K562 (cell line): ENCODE measurements at regions not wholly inside any gene's neighbourhood (a gene's known extent, or its start where the extent isn't known, plus 50 kb on each side); places are given as distances from the start of the nearest gene placed in this dataset.

ENCODE experiments used
- ARID2 ChIP-seq: fragments of 450-650 bp; IDR thresholded peaks from 2 replicates; pipeline ENCODE4 v1.6.1; 2017; ENCODE audit warnings: antibody characterized with exemption, mild to moderate bottlenecking
- CC2D1A ChIP-seq: fragments of 450-650 bp; IDR thresholded peaks from 2 replicates; pipeline ENCODE4 v1.6.1; 2017; ENCODE audit warnings: mild to moderate bottlenecking
- DIDO1 ChIP-seq: fragments of 450-650 bp; IDR thresholded peaks from 2 replicates; pipeline ENCODE4 v1.6.1; 2016; ENCODE audit warnings: low read depth, missing biosample characterization, missing genetic modification characterization
- MAZ ChIP-seq, 2 experiments: fragments of 450-650 bp in 1 of 2; sonication (generic) in 1 of 2; formaldehyde crosslinking; IDR thresholded peaks in 1 of 2; conservative IDR thresholded peaks in 1 of 2; 2 replicates each; pipeline versions ENCODE4 v1.4.0 to v1.5.0; 2020; ENCODE audit warnings: mild to moderate bottlenecking in 1 of 2, missing genetic modification reagents in 1 of 2
- NR3C1 ChIP-seq: sonication (generic); formaldehyde crosslinking; IDR thresholded peaks from 2 replicates; pipeline ENCODE4 v1.8.1; 2022; ENCODE audit warnings: missing genetic modification reagents
- RAD21 ChIP-seq, 2 experiments: fragments of 250-450 bp in 1 of 2; fragments of 450-650 bp in 1 of 2; sonication (Bioruptor Pico) in 1 of 2; formaldehyde crosslinking in 1 of 2; IDR thresholded peaks in 1 of 2; conservative IDR thresholded peaks in 1 of 2; 2 replicates each; pipeline versions ENCODE4 v1.4.0 to v1.8.0; 2020 to 2022; ENCODE audit warnings: mild to moderate bottlenecking in 2 of 2, moderate library complexity in 1 of 2
- SMC3 ChIP-seq: conservative IDR thresholded peaks from 2 replicates; pipeline ENCODE4 v1.6.1; 2011; ENCODE audit warnings: low read depth, low read length, improper control_type of control experiment; ENCODE audit not compliant: insufficient read depth
- TF ChIP-seq, protein P1 (sequence below), 2 experiments: fragments of 450-650 bp; formaldehyde crosslinking in 1 of 2; IDR thresholded peaks; 2 replicates each; pipeline versions ENCODE4 v1.4.0 to v1.6.1; 2014 to 2020; ENCODE audit warnings: mild to moderate bottlenecking in 2 of 2, borderline replicate concordance in 1 of 2, low read depth in 1 of 2
- TF ChIP-seq, protein P2 (sequence below): sonication (generic); formaldehyde crosslinking; IDR thresholded peaks from 2 replicates; pipeline ENCODE4 v1.8.1; 2023; ENCODE audit warnings: mild to moderate bottlenecking, missing genetic modification reagents
- TF ChIP-seq, protein P3 (sequence below): fragments of 200-800 bp; sonication (Bioruptor generic); IDR thresholded peaks from 2 replicates; pipeline ENCODE4 v1.6.1; 2017; ENCODE audit warnings: missing genetic modification characterization, missing compliant biosample characterization

DNA sequence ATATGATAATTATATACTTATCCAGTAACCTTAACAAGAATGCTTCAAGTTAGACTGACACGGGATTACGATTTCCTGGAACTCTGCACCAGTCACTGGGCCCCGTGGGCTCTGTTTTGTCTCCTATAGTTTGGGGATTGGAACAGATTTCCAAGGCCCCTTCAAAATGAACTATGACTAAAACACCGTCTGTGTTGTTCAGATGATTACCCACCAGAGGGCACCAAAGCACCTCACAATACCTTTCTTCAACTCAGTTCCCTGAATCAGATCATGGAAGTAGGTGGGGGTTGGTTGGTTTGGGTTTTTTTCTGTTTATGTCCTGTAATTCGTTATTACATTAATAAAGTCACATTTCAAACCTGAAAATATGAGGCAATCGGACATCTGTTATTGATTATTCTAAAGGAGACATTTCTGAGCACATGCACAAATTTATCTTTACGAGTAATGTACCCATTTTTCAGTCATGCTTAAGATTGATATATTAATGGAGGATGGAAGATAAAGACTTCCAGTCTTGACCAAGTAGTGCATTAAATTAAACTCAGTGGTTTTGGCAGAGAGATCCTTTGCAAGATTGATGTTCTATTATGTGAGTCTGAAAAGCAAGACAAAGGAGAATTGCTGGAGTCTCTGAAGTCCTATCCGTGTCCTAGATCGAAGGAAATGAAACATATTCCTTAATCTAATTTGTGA lies 112.0 kb upstream of the COL21A1 start (continued):
- TF ChIP-seq CC2D1A (peak; percentile 22; the same call in 1 of the 2 replicates), ARID2 (0 out of 2 replicates have a peak, but pooled peaks have one; percentile 67), RAD21 (CRISPR knock-in tag; conservative IDR thresholded peaks at IDR 0.05 in 1 of 2, IDR thresholded peaks at IDR 0.05 in 1 of 2) (peak; percentile 93 to 96), SMC3 (peak; percentile 92), MAZ (CRISPR knock-in tag; conservative IDR thresholded peaks at IDR 0.05 in 1 of 2, IDR thresholded peaks at IDR 0.05 in 1 of 2) (peak in 1 of 2 experiments; percentile 57; a peak in 2 of 4 replicates), DIDO1 (tag) (no peak), NR3C1 (CRISPR knock-in tag) (no peak)
- TF ChIP-seq, protein P1, sequence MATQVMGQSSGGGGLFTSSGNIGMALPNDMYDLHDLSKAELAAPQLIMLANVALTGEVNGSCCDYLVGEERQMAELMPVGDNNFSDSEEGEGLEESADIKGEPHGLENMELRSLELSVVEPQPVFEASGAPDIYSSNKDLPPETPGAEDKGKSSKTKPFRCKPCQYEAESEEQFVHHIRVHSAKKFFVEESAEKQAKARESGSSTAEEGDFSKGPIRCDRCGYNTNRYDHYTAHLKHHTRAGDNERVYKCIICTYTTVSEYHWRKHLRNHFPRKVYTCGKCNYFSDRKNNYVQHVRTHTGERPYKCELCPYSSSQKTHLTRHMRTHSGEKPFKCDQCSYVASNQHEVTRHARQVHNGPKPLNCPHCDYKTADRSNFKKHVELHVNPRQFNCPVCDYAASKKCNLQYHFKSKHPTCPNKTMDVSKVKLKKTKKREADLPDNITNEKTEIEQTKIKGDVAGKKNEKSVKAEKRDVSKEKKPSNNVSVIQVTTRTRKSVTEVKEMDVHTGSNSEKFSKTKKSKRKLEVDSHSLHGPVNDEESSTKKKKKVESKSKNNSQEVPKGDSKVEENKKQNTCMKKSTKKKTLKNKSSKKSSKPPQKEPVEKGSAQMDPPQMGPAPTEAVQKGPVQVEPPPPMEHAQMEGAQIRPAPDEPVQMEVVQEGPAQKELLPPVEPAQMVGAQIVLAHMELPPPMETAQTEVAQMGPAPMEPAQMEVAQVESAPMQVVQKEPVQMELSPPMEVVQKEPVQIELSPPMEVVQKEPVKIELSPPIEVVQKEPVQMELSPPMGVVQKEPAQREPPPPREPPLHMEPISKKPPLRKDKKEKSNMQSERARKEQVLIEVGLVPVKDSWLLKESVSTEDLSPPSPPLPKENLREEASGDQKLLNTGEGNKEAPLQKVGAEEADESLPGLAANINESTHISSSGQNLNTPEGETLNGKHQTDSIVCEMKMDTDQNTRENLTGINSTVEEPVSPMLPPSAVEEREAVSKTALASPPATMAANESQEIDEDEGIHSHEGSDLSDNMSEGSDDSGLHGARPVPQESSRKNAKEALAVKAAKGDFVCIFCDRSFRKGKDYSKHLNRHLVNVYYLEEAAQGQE (IDR thresholded peaks at IDR 0.05; ENCODE audit: borderline replicate concordance): peak; percentile 81
- TF ChIP-seq, protein P1 (CRISPR knock-in tag; IDR thresholded peaks at IDR 0.05; ENCODE audit: low read depth): no peak
- TF ChIP-seq, protein P2, sequence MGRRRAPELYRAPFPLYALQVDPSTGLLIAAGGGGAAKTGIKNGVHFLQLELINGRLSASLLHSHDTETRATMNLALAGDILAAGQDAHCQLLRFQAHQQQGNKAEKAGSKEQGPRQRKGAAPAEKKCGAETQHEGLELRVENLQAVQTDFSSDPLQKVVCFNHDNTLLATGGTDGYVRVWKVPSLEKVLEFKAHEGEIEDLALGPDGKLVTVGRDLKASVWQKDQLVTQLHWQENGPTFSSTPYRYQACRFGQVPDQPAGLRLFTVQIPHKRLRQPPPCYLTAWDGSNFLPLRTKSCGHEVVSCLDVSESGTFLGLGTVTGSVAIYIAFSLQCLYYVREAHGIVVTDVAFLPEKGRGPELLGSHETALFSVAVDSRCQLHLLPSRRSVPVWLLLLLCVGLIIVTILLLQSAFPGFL: 0 out of 2 replicates have a peak, but pooled peaks have one; percentile 61
- TF ChIP-seq, protein P3, sequence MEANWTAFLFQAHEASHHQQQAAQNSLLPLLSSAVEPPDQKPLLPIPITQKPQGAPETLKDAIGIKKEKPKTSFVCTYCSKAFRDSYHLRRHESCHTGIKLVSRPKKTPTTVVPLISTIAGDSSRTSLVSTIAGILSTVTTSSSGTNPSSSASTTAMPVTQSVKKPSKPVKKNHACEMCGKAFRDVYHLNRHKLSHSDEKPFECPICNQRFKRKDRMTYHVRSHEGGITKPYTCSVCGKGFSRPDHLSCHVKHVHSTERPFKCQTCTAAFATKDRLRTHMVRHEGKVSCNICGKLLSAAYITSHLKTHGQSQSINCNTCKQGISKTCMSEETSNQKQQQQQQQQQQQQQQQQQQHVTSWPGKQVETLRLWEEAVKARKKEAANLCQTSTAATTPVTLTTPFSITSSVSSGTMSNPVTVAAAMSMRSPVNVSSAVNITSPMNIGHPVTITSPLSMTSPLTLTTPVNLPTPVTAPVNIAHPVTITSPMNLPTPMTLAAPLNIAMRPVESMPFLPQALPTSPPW: peak; percentile 55; the same call in 1 of the 2 replicates
